Chondrocyte (in vitro differentiated cells): ENCODE measurements at regions not wholly inside any gene's neighbourhood (a gene's known extent, or its start where the extent isn't known, plus 50 kb on each side); places are given as distances from the start of the nearest gene placed in this dataset.

Experiments used
- DNase-seq: peaks from one replicate; pipeline ENCODE4 v3.0.0; 2021; ENCODE audit warnings: mixed read lengths, low spot score
- H3K27ac Mint-ChIP-seq: one replicate; pipeline ENCODE4 v1.8.0; 2021; ENCODE audit warnings: mild to moderate bottlenecking, moderate library complexity, mixed read lengths; ENCODE audit not compliant: unreplicated experiment
- H3K27me3 Mint-ChIP-seq: 2 replicates; pipeline ENCODE4 v1.8.0; 2021; ENCODE audit warnings: low read depth, mixed read lengths
- H3K36me3 Mint-ChIP-seq: 2 replicates; pipeline ENCODE4 v1.8.0; 2021; ENCODE audit warnings: low read depth, mixed read lengths
- H3K4me1 Mint-ChIP-seq: 2 replicates; pipeline ENCODE4 v1.8.0; 2021; ENCODE audit warnings: low read depth, mild to moderate bottlenecking, mixed read lengths
- H3K4me3 Mint-ChIP-seq: one replicate; pipeline ENCODE4 v1.8.0; 2021; ENCODE audit warnings: mild to moderate bottlenecking, moderate library complexity, mixed read lengths; ENCODE audit not compliant: unreplicated experiment
- H3K9me3 Mint-ChIP-seq: 2 replicates; pipeline ENCODE4 v1.8.0; 2021; ENCODE audit warnings: low read depth, mixed read lengths
- CTCF ChIP-seq: fragments of 200-600 bp; sonication (generic); IDR thresholded peaks from 2 replicates; pipeline ENCODE4 v1.5.0; 2021; ENCODE audit warnings: antibody characterized with exemption, mild to moderate bottlenecking, moderate library complexity

DNA sequence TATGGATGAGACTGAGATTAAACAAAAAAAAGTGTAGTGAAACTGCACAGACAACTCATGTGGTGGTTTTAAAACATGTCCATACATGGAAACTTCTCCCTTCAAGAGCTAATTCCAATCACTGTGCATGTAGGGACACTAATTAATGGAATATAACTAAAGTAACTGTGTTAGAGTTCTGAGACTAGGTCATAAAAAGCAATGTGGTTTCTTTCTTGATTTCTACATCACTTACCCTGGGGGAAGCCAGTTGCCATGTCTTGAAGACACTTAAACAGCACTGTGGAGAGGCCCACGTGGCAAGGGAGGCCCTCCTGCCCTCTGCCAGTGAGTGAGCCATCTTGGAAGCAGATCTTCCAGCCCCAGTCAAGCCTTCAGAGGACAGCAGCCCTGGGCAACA, 118.2 kb upstream of the DST start:
- DNase-seq, result no peak
- no peak for TF ChIP-seq CTCF
- H3K4me3 Mint-ChIP-seq, result no peak overlapping the region
- no peaks in the 10 kb centered on the region for H3K36me3 Mint-ChIP-seq
- H3K9me3 Mint-ChIP-seq, result no peaks in the 10 kb centered on the region
- H3K4me1 Mint-ChIP-seq, result peaks cover 47% of the 10 kb centered on the region
- H3K27me3 Mint-ChIP-seq, result no peaks in the 10 kb centered on the region
- H3K27ac Mint-ChIP-seq, result no peak overlapping the region

DNA sequence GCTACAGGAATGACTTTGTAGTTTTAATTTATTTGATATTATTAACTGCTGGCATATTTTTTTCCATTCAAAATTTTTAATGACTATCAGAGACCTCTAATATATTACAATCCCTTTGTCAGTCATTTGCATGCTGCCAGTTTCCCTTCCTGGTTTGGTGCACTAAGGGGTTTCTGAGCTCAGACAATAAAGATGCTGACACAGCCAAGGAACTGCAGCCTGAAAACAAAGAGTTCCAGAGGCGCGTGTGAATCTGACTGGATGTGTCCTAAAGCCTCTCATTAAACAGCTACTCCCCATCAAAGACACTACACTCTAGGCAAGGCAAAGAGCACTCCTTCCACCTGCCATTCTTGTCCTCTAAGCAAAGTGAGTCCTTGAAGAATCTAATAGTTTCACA, 116.8 kb upstream of the DST start:
- H3K36me3 Mint-ChIP-seq, result no peaks in the 10 kb centered on the region
- no peaks in the 10 kb centered on the region for H3K9me3 Mint-ChIP-seq
- H3K4me1 Mint-ChIP-seq, result peaks cover 45% of the 10 kb centered on the region
- H3K4me3 Mint-ChIP-seq, result no peak overlapping the region
- H3K27ac Mint-ChIP-seq, result no peak overlapping the region
- TF ChIP-seq CTCF, result no peak
- DNase-seq, result no peak
- H3K27me3 Mint-ChIP-seq, result no peaks in the 10 kb centered on the region

- H3K27ac Mint-ChIP-seq, result no peak overlapping the region
- H3K27me3 Mint-ChIP-seq, result no peaks in the 10 kb centered on the region
- TF ChIP-seq CTCF, result no peak
- H3K4me3 Mint-ChIP-seq, result no peak overlapping the region
- no peak for DNase-seq
- H3K9me3 Mint-ChIP-seq, result no peaks in the 10 kb centered on the region
- H3K36me3 Mint-ChIP-seq, result no peaks in the 10 kb centered on the region
- peaks cover 44% of the 10 kb centered on the region for H3K4me1 Mint-ChIP-seq
Measured at GRCh38 chr6:56758553-56758952, 115.9 kb upstream of the DST start.

GRCh38 chr6:56758120-56758519, 115.4 kb upstream of the DST start:
- DNase-seq, result no peak
- H3K36me3 Mint-ChIP-seq, result no peaks in the 10 kb centered on the region
- no peaks in the 10 kb centered on the region for H3K27me3 Mint-ChIP-seq
- no peaks in the 10 kb centered on the region for H3K9me3 Mint-ChIP-seq
- no peak overlapping the region for H3K27ac Mint-ChIP-seq
- H3K4me3 Mint-ChIP-seq, result no peak overlapping the region
- no peak for TF ChIP-seq CTCF
- peaks cover 48% of the 10 kb centered on the region for H3K4me1 Mint-ChIP-seq

DNA sequence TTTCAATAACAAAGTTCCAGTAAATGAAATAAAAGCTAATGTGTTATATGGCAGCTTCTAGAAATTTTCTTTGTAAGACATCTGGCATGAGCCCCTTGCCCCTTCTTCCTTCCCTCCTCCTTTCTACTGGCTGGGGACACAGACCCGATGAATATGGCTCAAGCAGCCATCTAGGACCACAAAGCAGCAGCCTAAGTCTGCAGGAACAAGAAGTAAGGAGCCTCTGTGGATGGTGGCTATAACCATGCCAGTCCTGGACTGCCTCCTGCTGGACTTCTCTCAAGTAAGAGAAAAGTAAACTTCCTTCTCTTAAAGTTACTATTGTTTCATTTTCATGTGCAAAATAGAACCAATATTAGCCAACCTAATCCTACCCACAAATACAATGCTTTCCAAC, 114.9 kb upstream of the DST start:
- no peak for DNase-seq
- peak overlapping the region; percentile 43 for H3K27ac Mint-ChIP-seq
- peak; percentile 69 for TF ChIP-seq CTCF
- H3K4me1 Mint-ChIP-seq, result peaks cover 52% of the 10 kb centered on the region
- H3K27me3 Mint-ChIP-seq, result no peaks in the 10 kb centered on the region
- H3K9me3 Mint-ChIP-seq, result no peaks in the 10 kb centered on the region
- H3K36me3 Mint-ChIP-seq, result no peaks in the 10 kb centered on the region
- H3K4me3 Mint-ChIP-seq, result no peak overlapping the region
